ENCODE measurements at regions not wholly inside any gene's neighbourhood (a gene's known extent, or its start where the extent isn't known, plus 50 kb on each side); places are given as distances from the start of the nearest gene placed in this dataset.
"Not testable (repeated sequence)": the region's sequence is repeated elsewhere in the genome, so short reads cannot be mapped to it uniquely, and the experiment has no call there.

GRCh38 chr2:194289712-194290346 is 1367.2 kb upstream of the SLC39A10 start (continued):
- TF ChIP-seq NR2C2 (CRISPR knock-in tag; IDR thresholded peaks at IDR 0.05) (no peak), FOXP4 (CRISPR knock-in tag; IDR thresholded peaks at IDR 0.05) (no peak)

DNA sequence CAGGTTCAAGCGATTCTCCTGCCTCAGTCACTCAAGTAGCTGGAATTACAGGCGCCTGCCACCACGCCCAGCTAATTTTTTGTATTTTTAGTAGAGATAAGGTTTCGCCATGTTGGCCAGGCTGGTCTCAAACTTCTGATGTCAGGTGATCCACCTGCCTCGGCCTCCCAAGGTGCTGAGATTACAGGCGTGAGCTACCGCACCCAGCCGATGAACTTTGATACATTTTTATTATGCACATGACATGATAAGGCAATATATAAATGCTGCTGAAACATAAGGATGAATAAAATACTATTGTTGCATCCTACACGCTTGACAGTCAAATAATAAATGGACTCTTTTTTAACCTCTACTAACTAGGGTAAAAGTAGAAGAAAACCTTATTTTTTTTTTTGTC is 1380.4 kb upstream of the SLC39A10 start:
- H3K36me3 Mint-ChIP-seq; ATAC-seq; DNase-seq (ENCODE audit: low spot score); CTCF ChIA-PET; H3K4me1 Mint-ChIP-seq; H3K4me3 Mint-ChIP-seq; H3K27ac Mint-ChIP-seq; POLR2A ChIA-PET; H3K9me3 Mint-ChIP-seq; H3K27me3 Mint-ChIP-seq (ENCODE audit: low read depth): not testable (repeated sequence)

DNA sequence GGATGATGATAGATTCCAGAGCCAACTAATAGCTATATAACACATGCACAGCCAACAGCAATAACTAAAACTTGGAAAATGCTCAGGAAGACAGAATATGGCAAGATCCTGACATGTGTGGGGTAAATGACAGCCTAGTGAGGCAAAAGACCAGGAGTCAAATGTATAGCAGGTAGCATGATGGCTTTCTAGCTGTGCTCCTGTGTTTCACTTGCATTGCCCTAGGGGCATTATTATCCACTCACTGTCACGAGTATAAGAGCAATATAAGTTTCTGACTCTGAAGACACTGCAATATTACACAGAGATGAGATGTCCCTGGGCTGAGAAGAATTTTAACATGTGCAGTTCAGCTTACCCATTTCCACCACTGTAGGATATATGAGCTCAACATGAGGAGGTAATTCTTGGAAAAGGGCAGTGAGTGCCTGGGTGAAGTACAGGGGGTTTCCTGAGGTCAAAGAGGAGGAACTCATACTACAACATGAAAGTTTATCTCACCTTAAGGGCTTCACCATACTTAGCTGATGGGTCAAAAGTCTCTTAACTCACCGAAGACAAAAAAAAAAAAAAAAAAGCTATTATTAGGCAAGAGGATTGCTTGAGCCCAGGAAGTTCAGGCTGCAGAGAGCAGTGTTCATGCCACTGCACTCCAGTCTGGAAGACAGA is 1385.6 kb upstream of the SLC39A10 start:
- TF ChIP-seq ZNF232 (CRISPR knock-in tag; IDR thresholded peaks at IDR 0.05): no peak
- no peak for TF ChIP-seq CREM (CRISPR knock-in tag; IDR thresholded peaks at IDR 0.05)
- no peak for TF ChIP-seq NR2C2 (CRISPR knock-in tag; IDR thresholded peaks at IDR 0.05)
- DNase-seq (ENCODE audit: low spot score): no peak
- ChIA-PET CTCF (no interaction called here), POLR2A (interaction anchor here (0.7 kb wide), 1 partner anchor 614 kb away, joined by 4 read pairs; no protein-coding TSS in a partner anchor)
- ATAC-seq: no peak
- H3K27ac Mint-ChIP-seq: no peak overlapping the region
- no peaks in the 10 kb centered on the region for H3K36me3 Mint-ChIP-seq
- H3K27me3 Mint-ChIP-seq (ENCODE audit: low read depth): no peaks in the 10 kb centered on the region
- no peaks in the 10 kb centered on the region for H3K9me3 Mint-ChIP-seq
- no peak overlapping the region for H3K4me3 Mint-ChIP-seq
- H3K4me1 Mint-ChIP-seq: no peaks in the 10 kb centered on the region

- no peak overlapping the region for H3K27ac Mint-ChIP-seq
- no peaks in the 10 kb centered on the region for H3K27me3 Mint-ChIP-seq (ENCODE audit: low read depth)
- POLR2A ChIA-PET: no interaction called here
- TF ChIP-seq NFE2L1 (CRISPR knock-in tag; IDR thresholded peaks at IDR 0.05): no peak
- no peak for TF ChIP-seq NFATC4 (CRISPR knock-in tag; IDR thresholded peaks at IDR 0.05)
- TF ChIP-seq, protein P1, sequence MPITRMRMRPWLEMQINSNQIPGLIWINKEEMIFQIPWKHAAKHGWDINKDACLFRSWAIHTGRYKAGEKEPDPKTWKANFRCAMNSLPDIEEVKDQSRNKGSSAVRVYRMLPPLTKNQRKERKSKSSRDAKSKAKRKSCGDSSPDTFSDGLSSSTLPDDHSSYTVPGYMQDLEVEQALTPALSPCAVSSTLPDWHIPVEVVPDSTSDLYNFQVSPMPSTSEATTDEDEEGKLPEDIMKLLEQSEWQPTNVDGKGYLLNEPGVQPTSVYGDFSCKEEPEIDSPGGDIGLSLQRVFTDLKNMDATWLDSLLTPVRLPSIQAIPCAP (CRISPR knock-in tag; IDR thresholded peaks at IDR 0.05): no peak
- TF ChIP-seq MXD4 (CRISPR knock-in tag; IDR thresholded peaks at IDR 0.05; ENCODE audit: borderline replicate concordance): no peak
- no peak for TF ChIP-seq ZNF416 (CRISPR knock-in tag; IDR thresholded peaks at IDR 0.05)
- no peaks in the 10 kb centered on the region for H3K4me1 Mint-ChIP-seq
- ATAC-seq: no peak
- CTCF ChIA-PET: no interaction called here
- H3K36me3 Mint-ChIP-seq: no peaks in the 10 kb centered on the region
- no peak overlapping the region for H3K4me3 Mint-ChIP-seq
- no peaks in the 10 kb centered on the region for H3K9me3 Mint-ChIP-seq
- no peak for DNase-seq (ENCODE audit: low spot score)
Measured at GRCh38 chr2:194270648-194271047, 1386.4 kb upstream of the SLC39A10 start.

- no peaks in the 10 kb centered on the region for H3K27me3 Mint-ChIP-seq (ENCODE audit: low read depth)
- TF ChIP-seq SMAD4 (CRISPR knock-in tag; IDR thresholded peaks at IDR 0.05) (no peak), FOXJ3 (CRISPR knock-in tag; IDR thresholded peaks at IDR 0.05; ENCODE audit: borderline replicate concordance) (no peak)
- H3K27ac Mint-ChIP-seq: no peak overlapping the region
- H3K9me3 Mint-ChIP-seq: no peaks in the 10 kb centered on the region
- H3K4me1 Mint-ChIP-seq: peaks cover 6% of the 10 kb centered on the region
- POLR2A ChIA-PET: no interaction called here
- H3K4me3 Mint-ChIP-seq: no peak overlapping the region
- no peaks in the 10 kb centered on the region for H3K36me3 Mint-ChIP-seq
- DNase-seq (ENCODE audit: low spot score) (no peak), ATAC-seq (peak; percentile 59)
- CTCF ChIA-PET: no interaction called here
Measured at GRCh38 chr2:194264586-194264985, 1392.4 kb upstream of the SLC39A10 start.

DNA sequence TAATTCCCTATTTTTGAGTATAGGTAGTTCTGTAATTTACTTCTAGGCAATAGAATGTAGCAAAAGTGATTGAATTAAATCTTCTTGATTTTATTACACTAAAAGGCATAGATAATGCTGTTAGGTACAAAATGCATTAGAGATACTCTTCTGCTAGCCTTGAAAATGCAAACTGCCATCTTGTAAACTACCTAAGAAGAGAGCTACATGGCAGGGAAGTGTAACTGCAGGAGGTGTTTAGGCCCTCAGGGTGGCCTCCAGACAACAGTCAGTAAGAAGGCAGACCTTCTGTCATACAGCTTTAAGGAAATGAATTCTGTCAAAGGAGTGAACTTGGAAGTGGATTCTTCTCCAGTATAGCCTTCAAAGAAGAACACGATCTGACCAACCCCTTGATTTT is 1396.8 kb upstream of the SLC39A10 start:
- DNase-seq (ENCODE audit: low spot score) (no peak), ATAC-seq (peak; percentile 76)
- Mint-ChIP-seq H3K4me3 (no peak overlapping the region), H3K27ac (peak overlapping the region; percentile 60; the same call in 1 of the 2 replicates), H3K36me3 (no peaks in the 10 kb centered on the region), H3K4me1 (peaks cover 10% of the 10 kb centered on the region), H3K9me3 (no peaks in the 10 kb centered on the region), H3K27me3 (ENCODE audit: low read depth) (no peaks in the 10 kb centered on the region)
- POLR2A ChIA-PET: no interaction called here
- CTCF ChIA-PET: no interaction called here
- TF ChIP-seq IRF2 (CRISPR knock-in tag; IDR thresholded peaks at IDR 0.05; ENCODE audit: borderline replicate concordance, low read depth): no peak
- TF ChIP-seq, protein P2, sequence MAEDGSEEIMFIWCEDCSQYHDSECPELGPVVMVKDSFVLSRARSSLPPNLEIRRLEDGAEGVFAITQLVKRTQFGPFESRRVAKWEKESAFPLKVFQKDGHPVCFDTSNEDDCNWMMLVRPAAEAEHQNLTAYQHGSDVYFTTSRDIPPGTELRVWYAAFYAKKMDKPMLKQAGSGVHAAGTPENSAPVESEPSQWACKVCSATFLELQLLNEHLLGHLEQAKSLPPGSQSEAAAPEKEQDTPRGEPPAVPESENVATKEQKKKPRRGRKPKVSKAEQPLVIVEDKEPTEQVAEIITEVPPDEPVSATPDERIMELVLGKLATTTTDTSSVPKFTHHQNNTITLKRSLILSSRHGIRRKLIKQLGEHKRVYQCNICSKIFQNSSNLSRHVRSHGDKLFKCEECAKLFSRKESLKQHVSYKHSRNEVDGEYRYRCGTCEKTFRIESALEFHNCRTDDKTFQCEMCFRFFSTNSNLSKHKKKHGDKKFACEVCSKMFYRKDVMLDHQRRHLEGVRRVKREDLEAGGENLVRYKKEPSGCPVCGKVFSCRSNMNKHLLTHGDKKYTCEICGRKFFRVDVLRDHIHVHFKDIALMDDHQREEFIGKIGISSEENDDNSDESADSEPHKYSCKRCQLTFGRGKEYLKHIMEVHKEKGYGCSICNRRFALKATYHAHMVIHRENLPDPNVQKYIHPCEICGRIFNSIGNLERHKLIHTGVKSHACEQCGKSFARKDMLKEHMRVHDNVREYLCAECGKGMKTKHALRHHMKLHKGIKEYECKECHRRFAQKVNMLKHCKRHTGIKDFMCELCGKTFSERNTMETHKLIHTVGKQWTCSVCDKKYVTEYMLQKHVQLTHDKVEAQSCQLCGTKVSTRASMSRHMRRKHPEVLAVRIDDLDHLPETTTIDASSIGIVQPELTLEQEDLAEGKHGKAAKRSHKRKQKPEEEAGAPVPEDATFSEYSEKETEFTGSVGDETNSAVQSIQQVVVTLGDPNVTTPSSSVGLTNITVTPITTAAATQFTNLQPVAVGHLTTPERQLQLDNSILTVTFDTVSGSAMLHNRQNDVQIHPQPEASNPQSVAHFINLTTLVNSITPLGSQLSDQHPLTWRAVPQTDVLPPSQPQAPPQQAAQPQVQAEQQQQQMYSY (CRISPR knock-in tag; IDR thresholded peaks at IDR 0.05): no peak
- TF ChIP-seq, protein P3, sequence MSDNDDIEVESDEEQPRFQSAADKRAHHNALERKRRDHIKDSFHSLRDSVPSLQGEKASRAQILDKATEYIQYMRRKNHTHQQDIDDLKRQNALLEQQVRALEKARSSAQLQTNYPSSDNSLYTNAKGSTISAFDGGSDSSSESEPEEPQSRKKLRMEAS (CRISPR knock-in tag; IDR thresholded peaks at IDR 0.05): no peak
- no peak for TF ChIP-seq JAZF1 (CRISPR knock-in tag; IDR thresholded peaks at IDR 0.05)

Data from WTC11 (cell line).